H1 (cell line): ENCODE measurements at regions not wholly inside any gene's neighbourhood (a gene's known extent, or its start where the extent isn't known, plus 50 kb on each side); places are given as distances from the start of the nearest gene placed in this dataset.

Experiments used
- CTCF ChIP-seq, 3 experiments: IDR thresholded peaks; 1 replicate in 2 of 3; 2 replicates in 1 of 3; pipeline versions ENCODE4 v1.5.1 to v1.6.1; 2011; ENCODE audit warnings: low read length in 3 of 3, mild to moderate bottlenecking in 3 of 3, inconsistent platforms in 2 of 3, low read depth in 1 of 3, moderate library complexity in 1 of 3; ENCODE audit not compliant: insufficient read depth in 1 of 3; ENCODE audit errors: control extremely low read depth in 1 of 3
- EP300 ChIP-seq, 2 experiments: IDR thresholded peaks; 1 replicate in 1 of 2; 2 replicates in 1 of 2; pipeline ENCODE4 v1.6.1; 2011 to 2012; ENCODE audit warnings: low read depth in 2 of 2, low read length in 2 of 2, mild to moderate bottlenecking in 2 of 2, borderline replicate concordance in 1 of 2, inconsistent platforms in 1 of 2, moderate library complexity in 1 of 2
- EZH2 ChIP-seq: fragments of 200-600 bp; sonication (generic); IDR thresholded peaks from 2 replicates; pipeline ENCODE4 v1.7.1; 2012; ENCODE audit warnings: low read depth, mild to moderate bottlenecking, moderate library complexity, low read length, inconsistent platforms; ENCODE audit not compliant: severe bottlenecking
- GABPA ChIP-seq: IDR thresholded peaks from 2 replicates; pipeline ENCODE4 v1.6.1; 2011; ENCODE audit warnings: mild to moderate bottlenecking, low read length, moderate library complexity, borderline replicate concordance; ENCODE audit not compliant: insufficient read depth
- NANOG ChIP-seq: IDR thresholded peaks from 2 replicates; pipeline ENCODE4 v1.6.1; 2011; ENCODE audit warnings: low read length, low read depth, mild to moderate bottlenecking, inconsistent platforms; ENCODE audit not compliant: insufficient read depth, poor library complexity, severe bottlenecking
- POLR2A ChIP-seq, 2 experiments: IDR thresholded peaks; 1 replicate in 1 of 2; 2 replicates in 1 of 2; pipeline ENCODE4 v1.6.1; 2011; ENCODE audit warnings: low read depth in 2 of 2, low read length in 2 of 2, mild to moderate bottlenecking in 2 of 2; ENCODE audit errors: control extremely low read depth in 1 of 2
- POLR2AphosphoS5 ChIP-seq: IDR thresholded peaks from 2 replicates; pipeline ENCODE4 v1.6.1; 2011; ENCODE audit warnings: low read depth, low read length
- RAD21 ChIP-seq, 2 experiments: IDR thresholded peaks in 1 of 2; conservative IDR thresholded peaks in 1 of 2; 2 replicates each; pipeline ENCODE4 v1.6.1; 2011; ENCODE audit warnings: low read depth in 2 of 2, low read length in 2 of 2, improper control_type of control experiment in 1 of 2, inconsistent platforms in 1 of 2, mild to moderate bottlenecking in 1 of 2, moderate library complexity in 1 of 2
- RFX5 ChIP-seq: IDR thresholded peaks from 2 replicates; pipeline ENCODE4 v1.6.1; 2011; ENCODE audit warnings: low read depth, low read length, improper control_type of control experiment, borderline replicate concordance
- SP2 ChIP-seq: IDR thresholded peaks from 2 replicates; pipeline ENCODE4 v1.6.1; 2012; ENCODE audit warnings: mild to moderate bottlenecking, low read length, inconsistent platforms
- SP4 ChIP-seq: IDR thresholded peaks from 2 replicates; pipeline ENCODE4 v1.6.1; 2012; ENCODE audit warnings: low read length, inconsistent platforms
- TAF1 ChIP-seq: IDR thresholded peaks from 2 replicates; pipeline ENCODE4 v1.6.1; 2011; ENCODE audit warnings: mild to moderate bottlenecking, low read depth, low read length
- USF2 ChIP-seq: IDR thresholded peaks from 2 replicates; pipeline ENCODE4 v1.6.1; 2011; ENCODE audit warnings: low read length, improper control_type of control experiment
- YY1 ChIP-seq: IDR thresholded peaks from 2 replicates; pipeline ENCODE4 v1.6.1; 2011; ENCODE audit warnings: low read depth, mild to moderate bottlenecking, low read length

GRCh38 chr13:48159826-48160225, 64.9 kb upstream of the MED4 start:
- TF ChIP-seq POLR2A (IDR thresholded peaks at IDR 0.05; ENCODE audit: control extremely low read depth in 1 of 2, low read depth in 2 of 2, low read length in 2 of 2) (no peak), SP2 (no peak), USF2 (no peak), CTCF (IDR thresholded peaks at IDR 0.05; ENCODE audit: control extremely low read depth in 1 of 3, insufficient read depth in 1 of 3, low read depth in 1 of 3, low read length in 3 of 3) (no peak), POLR2AphosphoS5 (no peak), EZH2 (no peak), RFX5 (no peak), NANOG (no peak), YY1 (no peak), SP4 (no peak), RAD21 (IDR thresholded peaks at IDR 0.05 in 1 of 2, conservative IDR thresholded peaks at IDR 0.05 in 1 of 2; ENCODE audit: low read depth in 2 of 2, low read length in 2 of 2) (no peak), GABPA (no peak), TAF1 (no peak), EP300 (IDR thresholded peaks at IDR 0.05; ENCODE audit: borderline replicate concordance in 1 of 2, low read depth in 2 of 2, low read length in 2 of 2) (no peak)
